GM19468 (cell line): ENCODE measurements at regions not wholly inside any gene's neighbourhood (a gene's known extent, or its start where the extent isn't known, plus 50 kb on each side); places are given as distances from the start of the nearest gene placed in this dataset.
"Not testable (repeated sequence)": the region's sequence is repeated elsewhere in the genome, so short reads cannot be mapped to it uniquely, and the experiment has no call there.

Source experiments
- ATAC-seq: cut with Tn5 transposase; IDR thresholded peaks from one replicate; pipeline ENCODE4 v1.9.1; 2021; ENCODE audit warnings: mild to moderate bottlenecking, moderate library complexity, moderate number of reproducible peaks; ENCODE audit not compliant: unreplicated experiment; ENCODE audit errors: extremely low read depth

DNA sequence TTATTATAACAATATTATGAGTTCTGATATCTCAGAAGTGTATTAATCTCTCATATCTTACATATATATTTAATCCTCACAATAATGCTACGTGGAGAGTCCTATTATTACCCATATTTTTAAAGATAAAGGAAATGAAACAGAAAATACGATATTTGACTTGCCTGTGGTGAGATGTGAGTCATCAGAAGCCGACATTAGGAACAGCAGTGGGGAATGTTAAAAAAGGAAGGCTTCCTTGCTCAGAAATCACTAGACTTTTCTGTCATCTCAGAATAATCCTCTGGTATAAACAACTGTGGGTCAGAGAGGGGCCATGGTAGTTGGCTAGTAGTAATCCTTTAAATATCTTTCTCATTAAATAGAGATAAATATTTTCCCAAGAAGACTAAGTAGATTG lies 402.3 kb upstream of the PCDH15 start:
- ATAC-seq: no peak

DNA sequence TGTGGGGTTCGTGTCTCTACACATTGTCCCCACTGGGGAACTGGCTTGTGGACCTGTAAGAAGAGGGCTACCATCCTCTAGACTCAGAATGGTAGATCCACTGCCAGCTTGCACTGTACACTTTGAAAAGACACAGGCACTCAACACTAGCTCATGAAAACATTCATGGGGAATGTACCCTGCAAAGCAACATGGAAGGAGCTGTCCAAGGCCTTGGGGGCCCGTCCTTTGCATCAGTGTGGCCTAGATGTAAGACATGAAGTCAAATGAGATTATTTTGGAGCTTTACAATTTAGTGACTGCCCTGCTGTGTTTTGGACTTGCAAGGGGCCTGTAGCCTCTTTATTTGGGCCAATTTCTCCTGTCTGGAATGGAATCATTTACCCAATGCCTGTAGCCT lies 399.0 kb upstream of the PCDH15 start:
- ATAC-seq: no peak

DNA sequence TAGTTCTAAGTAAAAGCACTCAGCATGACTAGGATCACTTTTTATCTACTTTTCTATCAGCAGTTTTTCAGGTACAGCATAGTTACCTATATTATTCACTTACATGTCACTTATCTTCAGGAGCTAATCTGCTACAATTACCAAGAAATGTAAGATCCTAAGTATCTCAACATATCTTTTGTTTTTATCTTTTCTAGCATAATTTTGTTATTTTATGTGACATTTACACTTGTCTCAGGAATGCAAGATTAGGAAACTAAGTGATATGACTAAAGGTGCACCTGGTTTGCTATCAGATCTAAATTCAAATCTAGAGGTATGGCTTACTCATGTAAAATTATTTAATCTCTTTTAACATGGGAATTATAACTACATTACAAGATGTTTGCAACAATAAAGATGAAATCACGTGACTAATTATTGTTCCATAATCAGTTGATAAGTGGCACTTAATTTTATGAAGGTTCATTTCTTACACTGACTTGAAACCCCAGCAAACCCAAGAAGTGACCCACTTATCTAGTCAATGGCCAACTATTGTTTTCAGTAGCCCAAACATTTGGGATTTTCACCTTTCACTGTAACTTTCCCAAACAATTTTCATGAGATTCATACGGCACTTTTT lies 390.3 kb upstream of the PCDH15 start:
- ATAC-seq: no peak

DNA sequence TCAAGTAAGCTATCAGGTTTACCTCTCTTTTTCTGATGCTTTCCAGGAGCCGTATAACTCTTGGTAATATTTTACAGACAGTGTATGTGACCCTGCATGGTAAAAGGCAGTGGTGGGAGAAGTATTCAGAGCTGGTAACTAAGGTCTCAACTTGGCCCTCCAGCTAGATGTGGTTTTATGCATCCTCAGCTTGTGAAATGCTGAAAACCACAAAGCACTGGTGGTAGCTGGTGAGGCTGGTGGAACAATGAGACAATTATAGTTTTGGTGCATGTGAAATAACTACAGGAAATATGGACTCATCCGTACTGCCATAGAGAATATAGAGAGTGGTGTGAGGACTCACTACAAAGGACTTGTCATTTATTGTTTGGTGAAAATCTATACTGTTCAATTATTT lies 383.0 kb upstream of the PCDH15 start:
- no peak for ATAC-seq

DNA sequence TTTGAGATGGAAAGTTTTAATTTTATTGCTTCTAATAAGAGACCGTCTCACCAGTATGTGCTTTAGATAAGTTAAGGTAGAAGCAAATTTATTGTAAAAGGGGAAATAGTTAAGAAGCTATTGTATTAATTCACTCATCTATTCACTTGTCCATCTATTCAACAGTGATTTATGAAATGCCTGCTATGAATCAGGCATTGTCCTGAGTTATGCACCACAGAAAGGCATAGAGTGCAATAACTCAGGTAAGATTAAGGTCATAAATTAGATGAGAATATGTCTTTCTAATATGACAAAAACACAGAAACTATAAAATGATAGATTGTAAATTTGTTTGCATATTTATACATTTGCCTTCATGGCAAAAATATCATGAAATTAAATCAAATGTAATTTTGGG lies 379.3 kb upstream of the PCDH15 start:
- no peak for ATAC-seq

DNA sequence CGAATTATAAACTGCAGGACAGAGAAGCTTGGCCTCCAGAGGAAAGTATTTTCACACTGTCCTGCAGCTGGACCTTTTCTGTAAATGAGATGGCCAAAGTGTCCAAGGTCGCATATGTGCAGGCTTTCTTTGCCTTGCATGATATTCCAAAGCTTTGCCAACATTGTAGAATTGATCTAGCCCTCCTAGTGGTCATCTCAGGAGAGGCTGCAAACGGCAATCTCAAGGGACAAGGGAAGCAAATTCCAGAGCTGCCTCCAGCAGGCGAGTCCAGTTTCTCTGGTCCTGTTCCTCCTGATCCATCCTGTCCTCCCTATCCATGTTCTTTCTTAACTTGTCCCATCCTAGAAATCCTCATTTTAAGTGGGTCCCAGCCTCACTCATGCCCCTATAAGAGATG lies 373.4 kb upstream of the PCDH15 start:
- ATAC-seq: no peak

DNA sequence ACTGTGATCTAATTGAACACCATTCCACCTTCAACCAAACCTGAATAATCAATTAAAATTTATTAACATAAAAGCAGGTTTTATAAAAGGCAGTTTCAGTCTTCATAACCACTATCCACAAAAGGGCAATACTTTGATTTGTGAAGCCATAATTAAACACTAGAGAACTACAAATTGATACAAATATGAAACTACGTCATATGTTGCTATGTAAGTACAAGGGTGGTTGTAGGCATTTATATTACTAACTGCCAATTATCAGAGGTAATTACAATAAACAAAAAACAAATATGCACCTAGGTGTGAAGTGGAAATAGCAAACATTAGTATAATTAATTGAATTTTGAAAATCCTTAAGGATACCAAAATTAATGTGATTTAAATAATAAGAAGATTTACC lies 368.5 kb upstream of the PCDH15 start:
- ATAC-seq: no peak

DNA sequence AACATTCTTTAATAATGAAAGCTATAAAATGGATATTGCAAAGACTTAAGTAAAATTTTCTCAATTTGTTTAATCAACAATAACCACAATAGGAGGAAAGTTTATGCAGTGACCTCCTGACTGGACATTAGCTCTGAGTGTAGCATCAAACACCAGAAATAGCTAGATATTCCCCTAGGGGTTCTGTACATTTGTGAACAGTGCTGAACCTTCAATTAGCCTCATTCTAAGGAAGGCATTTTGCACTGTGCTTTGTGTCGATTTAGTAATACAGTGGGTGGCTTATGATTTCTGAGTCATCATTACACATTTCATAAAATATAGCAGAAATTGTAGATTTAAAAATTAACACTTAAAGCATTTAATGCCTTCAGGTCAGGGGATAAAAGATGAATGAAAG lies 367.3 kb upstream of the PCDH15 start:
- no peak for ATAC-seq

DNA sequence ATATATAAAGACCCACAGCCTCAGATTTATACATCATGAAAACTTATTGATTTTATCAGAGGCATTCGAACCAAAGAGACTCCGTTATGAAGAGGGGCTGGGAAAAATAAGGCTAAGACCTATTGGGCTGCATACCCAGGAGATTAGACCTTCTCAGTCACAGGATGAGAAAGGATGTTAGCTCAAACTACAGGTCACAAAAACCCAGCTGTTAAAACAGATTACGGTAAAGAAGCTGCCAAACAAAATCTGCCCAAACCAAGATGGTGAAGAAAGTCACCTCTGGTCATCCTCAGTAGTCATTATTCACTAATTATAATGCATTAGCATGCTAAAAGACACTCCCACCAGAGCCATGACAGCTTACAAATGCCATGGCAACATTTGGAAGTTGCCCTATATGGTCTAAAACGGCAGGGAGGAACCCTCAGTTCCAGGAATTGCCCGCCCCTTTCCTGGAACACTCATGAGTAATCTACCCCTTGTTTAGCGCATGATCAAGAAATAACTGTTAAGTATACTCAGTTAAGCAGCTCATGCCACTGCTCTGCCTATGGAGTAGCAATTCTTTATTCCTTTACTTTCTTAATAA lies 362.5 kb upstream of the PCDH15 start:
- ATAC-seq: no peak

DNA sequence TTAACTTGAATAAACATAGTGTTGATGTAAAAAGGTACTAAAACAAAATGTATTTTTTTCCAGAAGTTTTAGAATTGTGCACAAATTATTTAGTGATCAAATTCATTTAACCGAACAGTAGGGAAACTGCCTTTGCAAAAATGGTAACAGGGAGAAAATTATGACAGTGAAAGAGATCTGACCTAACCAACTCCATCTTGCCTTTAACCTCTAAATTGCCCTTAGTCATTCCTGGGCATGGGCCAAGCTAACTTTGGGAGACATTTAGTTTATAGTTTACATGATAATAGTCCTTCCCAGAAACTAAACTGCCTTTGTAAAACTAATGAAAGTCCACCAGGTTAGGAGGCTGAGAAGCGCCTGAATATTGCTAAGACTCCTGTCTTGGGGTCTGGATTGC lies 361.3 kb upstream of the PCDH15 start:
- ATAC-seq: not testable (repeated sequence)

DNA sequence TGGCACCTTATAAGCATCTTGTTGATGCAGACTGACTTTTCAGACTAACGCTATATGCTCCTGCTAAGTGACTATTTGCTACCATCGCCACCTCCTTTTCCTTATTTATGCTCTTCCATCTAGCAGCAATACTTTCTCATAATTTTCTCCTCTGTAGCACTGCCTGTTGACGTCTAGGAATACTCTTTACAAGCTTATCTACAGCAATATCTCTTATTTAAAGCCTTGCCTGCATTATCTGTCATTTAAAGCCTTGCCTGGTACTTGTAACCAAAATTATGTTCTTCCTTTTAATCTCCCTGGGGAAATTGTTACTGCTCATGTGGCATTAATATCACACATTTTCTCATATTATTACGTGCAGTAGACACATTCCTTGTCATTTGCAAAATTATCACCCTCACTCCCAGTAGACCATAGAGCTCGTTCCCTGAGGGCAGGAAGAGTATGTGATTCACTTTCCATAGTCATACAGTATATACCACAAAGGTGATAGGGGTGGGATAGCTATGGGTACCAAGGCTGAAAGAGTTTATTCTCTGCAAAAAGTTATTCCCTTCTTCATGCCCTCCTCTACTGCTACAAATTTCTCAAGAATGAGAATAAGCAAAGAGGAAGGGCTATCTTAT lies 359.7 kb upstream of the PCDH15 start:
- no peak for ATAC-seq

DNA sequence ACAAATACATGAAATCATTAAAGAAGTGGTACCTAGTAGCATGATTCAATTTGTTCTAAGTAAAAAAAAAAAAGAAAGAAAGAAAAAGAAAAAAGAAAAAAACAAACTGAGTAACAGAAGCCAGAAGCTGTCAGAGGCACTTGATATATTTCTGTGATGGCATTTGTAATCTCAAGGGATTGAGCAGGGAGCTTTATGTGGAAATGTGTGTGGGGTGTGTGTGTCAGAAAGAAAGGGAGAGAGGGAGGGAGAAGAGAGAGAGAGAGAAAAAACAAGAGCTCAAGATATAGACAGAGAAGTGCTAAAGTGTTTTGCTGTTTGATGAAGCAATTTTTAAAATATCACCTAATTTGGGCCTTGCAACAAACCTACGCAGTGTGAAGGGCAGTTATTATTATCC lies 357.6 kb upstream of the PCDH15 start:
- ATAC-seq: no peak

DNA sequence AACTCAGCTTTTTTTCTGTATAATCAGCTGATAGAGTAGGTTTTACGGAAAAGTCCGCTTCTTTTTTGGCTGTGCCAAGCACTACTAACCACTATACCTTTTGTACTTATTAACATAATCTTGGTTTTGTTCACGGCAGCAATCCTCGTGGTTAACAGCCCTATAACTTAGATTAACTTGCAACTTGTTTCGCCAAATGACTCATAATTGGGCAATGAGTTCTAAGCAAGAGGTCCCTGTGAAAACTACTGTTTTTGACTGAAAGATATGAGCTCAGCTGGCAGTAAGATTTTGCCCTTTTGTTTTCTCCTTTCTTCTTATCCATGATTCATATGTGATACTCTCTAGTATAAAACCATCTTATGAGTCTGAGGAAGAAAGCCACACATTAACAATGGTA lies 345.0 kb upstream of the PCDH15 start:
- no peak for ATAC-seq

DNA sequence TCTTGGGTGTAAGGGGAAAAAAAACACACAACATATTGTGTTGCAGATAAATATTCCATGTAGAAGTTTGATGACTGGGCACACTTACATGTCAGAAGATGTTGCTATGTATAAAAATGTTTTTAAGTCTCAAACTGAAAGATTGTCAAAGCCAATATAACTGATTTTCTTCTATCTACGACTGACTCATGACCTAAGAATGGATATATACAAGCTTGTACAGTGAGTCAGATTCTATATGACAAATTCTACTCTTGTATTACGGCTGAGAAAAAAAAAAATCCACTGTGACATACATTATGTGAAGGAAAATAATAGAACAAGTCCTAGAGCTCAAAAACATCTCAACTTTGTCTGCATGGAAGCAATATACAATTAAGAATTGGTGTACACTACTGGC lies 343.0 kb upstream of the PCDH15 start:
- ATAC-seq: no peak

DNA sequence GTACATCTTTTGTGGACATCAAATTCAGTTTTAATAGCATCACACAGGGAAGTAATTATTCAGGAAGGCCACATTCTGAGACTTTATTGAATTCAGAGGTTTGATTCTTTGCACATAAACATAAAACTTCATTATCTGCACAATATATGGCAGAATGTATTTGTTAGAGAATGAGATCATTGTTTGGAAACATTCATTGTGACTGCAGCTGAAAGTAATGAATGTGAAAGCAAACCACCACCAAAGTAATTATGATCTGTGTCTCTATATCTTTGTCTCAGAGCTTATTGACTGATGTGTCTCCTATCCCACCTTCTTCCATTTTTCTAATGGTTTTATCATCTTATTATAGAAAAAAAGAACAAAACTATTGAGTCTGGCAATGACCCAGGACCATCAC lies 340.9 kb upstream of the PCDH15 start:
- no peak for ATAC-seq

DNA sequence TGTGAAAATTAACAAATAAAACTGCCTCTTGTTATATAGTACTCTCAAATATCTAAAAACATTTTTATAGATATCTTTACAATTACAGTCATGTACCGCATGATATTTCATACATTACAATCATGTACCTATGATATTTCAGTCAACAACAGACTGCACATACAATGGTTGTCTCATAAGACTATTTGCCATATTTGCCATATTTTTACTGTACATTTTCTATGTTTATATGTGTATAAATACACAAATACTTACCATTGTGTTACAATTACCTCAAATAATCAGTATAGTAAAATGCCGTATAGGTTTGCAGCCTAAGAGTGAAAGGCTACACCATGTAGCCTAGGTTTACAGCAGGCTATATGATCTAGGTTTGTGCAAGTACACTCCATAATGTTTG lies 336.0 kb upstream of the PCDH15 start:
- ATAC-seq: no peak

DNA sequence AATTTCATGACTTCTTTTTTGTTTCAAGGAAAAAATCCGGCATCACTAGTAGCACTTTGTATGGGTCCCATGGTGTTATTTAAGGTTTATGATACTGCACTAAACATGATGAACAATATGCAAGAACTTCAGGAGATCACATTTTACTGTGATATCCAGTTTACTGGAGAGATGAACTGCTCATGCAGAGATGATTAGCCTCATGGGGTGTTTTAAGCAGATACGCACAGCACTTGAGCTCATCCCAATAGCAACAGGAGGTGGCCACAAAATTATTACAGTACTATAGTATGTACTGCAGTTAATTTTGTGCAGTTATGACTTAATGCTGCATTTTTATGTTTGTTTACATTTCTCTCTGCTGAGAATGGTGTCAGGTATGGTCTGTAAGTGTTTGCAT lies 303.7 kb upstream of the PCDH15 start:
- no peak for ATAC-seq

DNA sequence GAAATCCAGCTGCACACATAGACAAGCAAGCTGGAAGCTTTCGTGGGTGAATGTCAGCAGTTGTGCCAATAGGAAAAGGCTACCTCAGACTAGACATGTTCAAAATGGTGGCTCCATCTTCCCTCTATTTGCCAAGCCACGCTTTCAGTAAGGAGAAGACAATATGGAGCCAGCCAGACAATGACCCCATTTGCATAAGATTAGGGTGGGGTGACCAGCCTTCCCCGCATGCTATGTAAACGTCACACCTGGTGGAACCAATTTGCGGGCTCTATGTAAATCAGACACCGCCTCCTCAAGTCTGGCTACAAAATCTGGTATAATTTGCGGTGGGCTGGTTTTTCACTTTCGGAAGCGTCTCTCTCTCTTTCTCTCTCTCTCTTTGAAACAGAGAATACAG lies 297.4 kb upstream of the PCDH15 start:
- ATAC-seq: no peak

DNA sequence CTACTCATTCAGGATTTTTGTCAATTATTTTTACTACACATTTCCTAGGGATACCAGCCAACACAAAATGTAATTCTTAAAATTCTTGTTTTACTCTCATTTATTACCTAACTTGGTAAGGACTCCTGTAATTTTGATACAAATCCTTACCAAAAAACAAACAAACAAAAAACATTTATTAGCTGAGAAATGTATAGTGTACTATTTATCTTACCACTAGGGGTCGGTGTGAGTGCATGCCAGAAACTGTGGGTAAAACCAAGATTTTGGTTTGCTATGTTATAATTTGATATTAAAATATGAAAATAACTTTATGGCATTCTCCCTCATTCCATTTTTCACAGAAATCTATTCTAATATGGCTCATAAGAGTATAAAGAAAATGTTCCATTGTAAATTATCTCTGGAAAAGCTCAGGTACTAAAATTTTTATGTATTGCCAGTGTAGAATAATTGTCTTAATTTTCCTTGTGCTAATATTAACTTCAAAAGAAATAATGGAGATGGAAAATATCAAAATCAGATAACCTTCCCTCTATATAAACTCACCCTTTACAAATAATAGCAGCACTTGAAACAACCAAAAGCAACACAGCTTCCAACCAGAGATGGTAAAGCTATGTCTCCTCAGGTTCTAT lies 290.8 kb upstream of the PCDH15 start:
- ATAC-seq: no peak

DNA sequence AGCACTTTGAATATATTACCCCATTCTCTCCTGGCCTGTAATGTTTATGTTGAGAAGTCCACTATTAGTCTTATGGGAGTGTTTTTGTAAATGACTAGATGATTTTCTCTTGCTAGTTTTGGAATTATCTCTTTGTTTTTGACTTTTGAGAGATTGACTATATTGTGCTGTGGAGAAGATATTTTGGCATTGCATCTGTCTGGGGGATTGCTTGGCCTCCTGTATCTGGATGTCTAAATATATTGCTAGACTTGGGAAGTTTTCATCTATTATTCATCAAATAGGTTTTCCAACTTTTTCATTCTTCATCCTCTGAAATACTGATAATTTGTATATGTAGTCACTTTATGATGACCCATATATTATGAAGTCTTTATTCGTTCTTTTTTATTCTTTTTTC lies 277.1 kb upstream of the PCDH15 start:
- no peak for ATAC-seq

DNA sequence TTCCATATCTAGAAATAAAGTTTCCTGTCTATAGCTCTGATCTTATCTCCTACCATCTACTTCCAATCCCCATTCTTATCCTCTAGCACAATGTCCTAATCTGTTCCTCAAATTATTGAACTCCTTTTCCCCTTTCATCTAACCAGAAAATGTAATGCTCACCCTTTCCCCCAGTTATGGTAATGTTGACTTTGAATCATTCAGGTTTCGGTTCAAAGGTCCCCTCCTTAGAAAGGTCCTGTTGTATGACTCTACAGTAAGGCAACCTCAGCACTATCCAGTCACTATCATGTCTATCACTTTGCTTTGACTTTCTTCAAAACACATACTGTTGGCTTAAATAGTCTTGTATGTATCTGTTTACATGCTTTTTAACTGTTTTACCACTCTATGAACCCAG lies 264.2 kb upstream of the PCDH15 start:
- ATAC-seq: no peak

DNA sequence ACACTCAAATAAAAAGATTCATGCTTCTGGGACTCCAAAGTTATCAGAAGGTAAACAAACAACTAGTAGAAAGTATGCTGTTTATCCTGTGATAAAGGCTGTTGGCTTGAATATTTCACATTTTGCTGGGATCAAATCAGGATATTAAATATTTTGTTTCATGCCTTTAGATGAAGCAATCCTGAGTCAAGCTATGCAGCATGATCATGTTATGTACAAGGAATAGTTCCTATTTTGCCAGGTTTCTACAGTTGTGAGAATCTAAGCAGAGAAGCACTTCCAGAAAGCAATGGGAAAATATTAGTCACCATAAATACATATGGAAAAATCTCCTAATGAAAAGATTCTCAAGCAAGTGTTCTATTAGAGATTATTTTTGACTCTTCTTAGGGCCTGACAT lies 262.8 kb upstream of the PCDH15 start:
- ATAC-seq: no peak
